Sigmoid colon (tissue), 6 donors: ENCODE measurements at regions not wholly inside any gene's neighbourhood (a gene's known extent, or its start where the extent isn't known, plus 50 kb on each side); places are given as distances from the start of the nearest gene placed in this dataset.

Source experiments
- DNase-seq: peaks from one replicate; pipeline ENCODE4 v3.0.0-alpha.2; 2019
- H3K27ac ChIP-seq, 4 donors: fragments of 200-600 bp; sonication (generic); one replicate each; pipeline ENCODE4 v1.5.1; 2016 to 2019; ENCODE audit warnings: mild to moderate bottlenecking in 1 of 4
- H3K27me3 ChIP-seq, 3 donors: fragments of 200-600 bp; sonication (generic); one replicate each; pipeline ENCODE4 v1.5.1; 2019; ENCODE audit warnings: mild to moderate bottlenecking in 1 of 3
- H3K36me3 ChIP-seq, 4 donors: fragments of 200-600 bp; sonication (generic); one replicate each; pipeline ENCODE4 v1.5.1; 2016 to 2019
- H3K4me1 ChIP-seq, 4 donors: fragments of 200-600 bp; sonication (generic); one replicate each; pipeline ENCODE4 v1.5.1; 2017 to 2019
- H3K4me3 ChIP-seq, 4 donors: fragments of 200-600 bp; sonication (generic); one replicate each; pipeline ENCODE4 v1.5.1; 2017 to 2019; ENCODE audit warnings: mild to moderate bottlenecking in 2 of 4, moderate library complexity in 1 of 4
- H3K9me3 ChIP-seq, 4 donors: fragments of 200-600 bp in 3 of 4; sonication (generic) in 3 of 4; one replicate each; pipeline versions ENCODE4 v1.5.1 to v1.6.1; 2013 to 2019
- CTCF ChIP-seq, 4 experiments: fragments of 450-650 bp in 3 of 4; fragments of 200-600 bp in 1 of 4; IDR thresholded peaks; one replicate each; pipeline ENCODE4 v1.5.1; 2016 to 2019; ENCODE audit warnings: antibody characterized with exemption in 4 of 4, mild to moderate bottlenecking in 3 of 4, moderate library complexity in 2 of 4
- EP300 ChIP-seq, 4 donors: sonication (generic); formaldehyde crosslinking; IDR thresholded peaks; one replicate each; pipeline ENCODE4 v1.6.1; 2017; ENCODE audit warnings: antibody characterized with exemption in 4 of 4
- POLR2A ChIP-seq, 2 donors: fragments of 450-650 bp; IDR thresholded peaks; one replicate each; pipeline ENCODE4 v1.6.1; 2016; ENCODE audit warnings: antibody characterized with exemption in 2 of 2, mild to moderate bottlenecking in 2 of 2, moderate library complexity in 2 of 2
- POLR2AphosphoS5 ChIP-seq, 4 donors: sonication (generic); formaldehyde crosslinking; IDR thresholded peaks; one replicate each; pipeline ENCODE4 v1.6.1; 2017; ENCODE audit warnings: antibody characterized with exemption in 4 of 4
- WGBS, 2 donors: extraction: QIAGEN DNeasy Blood & Tissue Kit; methylation state at CpG; one replicate each; pipeline ENCODE4 v1.1.7; 2013; 5-methylcytosine and 5-hydroxymethylcytosine counted together
- intact Hi-C: fragments of 100-400 bp; cut with DNase I; formaldehyde crosslinking; loops from one replicate; pipeline ENCODE4 v1.15.1; 2023
- donor health status: healthy with polysubstance abuse.
- donor health status: healthy.

GRCh38 chr1:117751321-117751720 lies 145.5 kb downstream of the TENT5C start:
- no peak overlapping the region for H3K4me3 ChIP-seq
- H3K36me3 ChIP-seq: no peaks in the 10 kb centered on the region
- peaks cover 0 to 3% (median 0%) of the 10 kb centered on the region in 4 donors for H3K9me3 ChIP-seq
- H3K27me3 ChIP-seq: no peaks in the 10 kb centered on the region
- 94 to 96% methylated on average over 2 of the region's 2 CpGs for WGBS, 2 donors
- intact Hi-C loops: loop anchor here (5.0 to 10.0 kb wide), 2 partner anchors 69 to 627 kb away; partner anchors contain the start of gene TRIM45
- no peak overlapping the region for H3K27ac ChIP-seq
- peaks cover 0 to 24% (median 13%) of the 10 kb centered on the region in 4 donors for H3K4me1 ChIP-seq
- DNase-seq: no peak
- TF ChIP-seq EP300 (IDR thresholded peaks at IDR 0.05) (no peak), POLR2AphosphoS5 (IDR thresholded peaks at IDR 0.05) (no peak), CTCF (IDR thresholded peaks at IDR 0.05) (no peak), POLR2A (IDR thresholded peaks at IDR 0.05) (no peak)

- Histone ChIP-seq H3K4me1 (peaks cover 0 to 24% (median 13%) of the 10 kb centered on the region in 4 donors), H3K27me3 (no peaks in the 10 kb centered on the region), H3K36me3 (no peaks in the 10 kb centered on the region), H3K9me3 (no peaks in the 10 kb centered on the region), H3K27ac (no peak overlapping the region), H3K4me3 (no peak overlapping the region)
- no peak for DNase-seq
- intact Hi-C loops: loop anchor here (5.0 to 10.0 kb wide), 2 partner anchors 70 to 628 kb away; partner anchors contain the start of gene TRIM45
- no peak for TF ChIP-seq CTCF (IDR thresholded peaks at IDR 0.05)
- TF ChIP-seq POLR2A (IDR thresholded peaks at IDR 0.05): no peak
- no peak for TF ChIP-seq POLR2AphosphoS5 (IDR thresholded peaks at IDR 0.05)
- TF ChIP-seq EP300 (IDR thresholded peaks at IDR 0.05): no peak
Observed at GRCh38 chr1:117752661-117753060, 146.8 kb downstream of the TENT5C start.

GRCh38 chr1:117753232-117753631 lies 147.4 kb downstream of the TENT5C start:
- TF ChIP-seq POLR2AphosphoS5 (IDR thresholded peaks at IDR 0.05): no peak
- no peak for TF ChIP-seq EP300 (IDR thresholded peaks at IDR 0.05)
- TF ChIP-seq CTCF (IDR thresholded peaks at IDR 0.05): no peak
- no peak for TF ChIP-seq POLR2A (IDR thresholded peaks at IDR 0.05)
- no peak overlapping the region for H3K4me3 ChIP-seq
- no peaks in the 10 kb centered on the region for H3K36me3 ChIP-seq
- WGBS, 2 donors: 14 to 64% methylated on average over 3 of the region's 3 CpGs
- H3K4me1 ChIP-seq: peaks cover 0 to 24% (median 13%) of the 10 kb centered on the region in 4 donors
- peak overlapping the region in 1 of 4 donors; percentile 35 for H3K27ac ChIP-seq
- H3K27me3 ChIP-seq: no peaks in the 10 kb centered on the region
- no peak for DNase-seq
- intact Hi-C loops: loop anchor here (5.0 to 10.0 kb wide), 2 partner anchors 71 to 628 kb away; partner anchors contain the start of gene TRIM45
- H3K9me3 ChIP-seq: no peaks in the 10 kb centered on the region

- Histone ChIP-seq H3K4me1 (peaks cover 0 to 27% (median 16%) of the 10 kb centered on the region in 4 donors), H3K4me3 (peak overlapping the region in 3 of 4 donors; percentile 12 to 27 (median 26)), H3K9me3 (no peaks in the 10 kb centered on the region), H3K36me3 (no peaks in the 10 kb centered on the region), H3K27ac (peak overlapping the region in 1 of 4 donors; percentile 35), H3K27me3 (no peaks in the 10 kb centered on the region)
- TF ChIP-seq POLR2AphosphoS5 (IDR thresholded peaks at IDR 0.05) (no peak), CTCF (IDR thresholded peaks at IDR 0.05) (no peak), POLR2A (IDR thresholded peaks at IDR 0.05) (no peak), EP300 (IDR thresholded peaks at IDR 0.05) (no peak)
- no peak for DNase-seq
- intact Hi-C loops: loop anchor here (1.0 to 10.0 kb wide), 4 partner anchors 71 to 629 kb away; partner anchors contain the start of genes TENT5C and TRIM45
- 15 to 35% methylated on average over 5 of the region's 5 CpGs for WGBS, 2 donors
Observed at GRCh38 chr1:117753652-117754051, 147.8 kb downstream of the TENT5C start.
